RWPE2 (cell line): ENCODE measurements at regions not wholly inside any gene's neighbourhood (a gene's known extent, or its start where the extent isn't known, plus 50 kb on each side); places are given as distances from the start of the nearest gene placed in this dataset.

Experiments used
- ATAC-seq: fragments of 200-7000 bp; cut with Tn5 transposase; 3 replicates; pipeline ENCODE4 v1.9.1; 2021; ENCODE audit warnings: low read depth
- DNase-seq: peaks from one replicate; pipeline ENCODE4 v3.0.0-alpha.2; 2020; ENCODE audit warnings: low spot score
- H3K27ac ChIP-seq: fragments of 450-650 bp; 2 replicates; pipeline ENCODE4 v1.5.1; 2017; ENCODE audit warnings: mild to moderate bottlenecking; ENCODE audit not compliant: poor library complexity, severe bottlenecking
- H3K27me3 ChIP-seq: fragments of 250-450 bp; sonication (Bioruptor Pico); 2 replicates; pipeline ENCODE4 v1.5.1; 2021; ENCODE audit warnings: mild to moderate bottlenecking, moderate library complexity; ENCODE audit not compliant: insufficient read depth, poor library complexity, severe bottlenecking
- H3K36me3 ChIP-seq: fragments of 250-450 bp; sonication (Bioruptor Pico); 2 replicates; pipeline ENCODE4 v1.5.1; 2020; ENCODE audit warnings: low read depth, mild to moderate bottlenecking, moderate library complexity
- H3K4me1 ChIP-seq: fragments of 250-450 bp; sonication (Bioruptor Pico); 2 replicates; pipeline ENCODE4 v1.5.1; 2021; ENCODE audit warnings: mild to moderate bottlenecking, moderate library complexity; ENCODE audit not compliant: insufficient read depth, poor library complexity, severe bottlenecking
- H3K4me3 ChIP-seq: fragments of 250-450 bp; sonication (Bioruptor Pico); 2 replicates; pipeline ENCODE4 v1.5.1; 2021; ENCODE audit warnings: mild to moderate bottlenecking, moderate library complexity; ENCODE audit not compliant: severe bottlenecking
- H3K9me3 ChIP-seq: fragments of 250-450 bp; sonication (Bioruptor Pico); 2 replicates; pipeline ENCODE4 v1.5.1; 2021; ENCODE audit warnings: mild to moderate bottlenecking, moderate library complexity; ENCODE audit not compliant: severe bottlenecking
- CTCF ChIP-seq: fragments of 450-650 bp; IDR thresholded peaks from one replicate; pipeline ENCODE4 v1.5.1; 2017; ENCODE audit warnings: mild to moderate bottlenecking, moderate library complexity; ENCODE audit not compliant: poor library complexity, severe bottlenecking

DNA sequence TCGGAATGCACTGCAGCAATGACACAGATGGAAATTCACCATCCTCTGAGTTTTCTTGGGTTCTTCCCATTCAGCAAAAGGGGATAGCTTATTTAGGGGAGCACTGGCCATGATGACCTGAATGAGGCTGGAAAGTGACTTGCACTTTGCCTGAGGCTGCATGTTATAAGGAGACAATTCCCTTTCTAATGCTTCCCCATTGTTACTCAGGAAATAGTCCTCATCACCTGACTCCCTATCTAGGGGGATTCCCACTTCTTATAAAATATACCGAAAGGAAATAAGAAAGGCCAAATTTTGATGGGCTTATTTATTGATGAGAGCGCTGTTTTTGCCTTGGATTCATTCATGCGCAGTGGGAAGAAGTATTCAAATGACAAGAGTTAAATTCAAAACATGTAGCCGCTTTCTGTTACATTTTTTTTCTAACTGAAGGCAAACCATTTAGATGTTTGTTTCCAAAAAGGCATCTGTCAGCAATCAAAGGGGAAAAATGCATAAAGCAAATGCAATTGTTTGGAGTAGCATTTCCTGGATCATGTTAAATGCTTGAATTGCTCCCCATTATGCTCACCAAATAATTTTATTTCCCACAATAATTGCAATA is 220.3 kb upstream of the NFIA start:
- ATAC-seq: no peak
- Histone ChIP-seq H3K4me1 (no peaks in the 10 kb centered on the region), H3K27me3 (peaks cover 20% of the 10 kb centered on the region), H3K36me3 (no peaks in the 10 kb centered on the region), H3K27ac (no peak overlapping the region), H3K4me3 (no peak overlapping the region), H3K9me3 (no peaks in the 10 kb centered on the region)
- no peak for DNase-seq
- TF ChIP-seq CTCF: no peak

DNA sequence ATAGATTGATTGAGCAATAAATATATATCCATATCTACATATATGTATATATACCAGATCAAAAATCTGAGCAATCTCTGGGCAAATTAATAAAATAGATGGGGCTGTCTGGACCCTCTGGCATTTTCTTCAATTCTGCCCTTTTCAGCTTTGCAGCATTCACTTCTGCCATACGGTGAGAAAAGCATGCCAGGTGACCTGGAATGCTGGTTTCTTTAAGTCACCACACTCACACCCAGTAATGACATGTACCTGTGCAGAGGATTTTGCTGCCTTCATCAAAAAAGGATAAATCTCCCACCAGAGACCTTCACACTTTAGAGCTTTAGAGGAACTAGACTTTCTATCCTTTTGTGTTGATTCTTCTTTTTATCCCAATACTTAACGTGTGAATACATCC is 223.2 kb upstream of the NFIA start:
- TF ChIP-seq CTCF: no peak
- Histone ChIP-seq H3K9me3 (no peaks in the 10 kb centered on the region), H3K27ac (no peak overlapping the region), H3K36me3 (no peaks in the 10 kb centered on the region), H3K4me1 (no peaks in the 10 kb centered on the region), H3K27me3 (peaks cover 14% of the 10 kb centered on the region), H3K4me3 (no peak overlapping the region)
- ATAC-seq (no peak), DNase-seq (no peak)

DNA sequence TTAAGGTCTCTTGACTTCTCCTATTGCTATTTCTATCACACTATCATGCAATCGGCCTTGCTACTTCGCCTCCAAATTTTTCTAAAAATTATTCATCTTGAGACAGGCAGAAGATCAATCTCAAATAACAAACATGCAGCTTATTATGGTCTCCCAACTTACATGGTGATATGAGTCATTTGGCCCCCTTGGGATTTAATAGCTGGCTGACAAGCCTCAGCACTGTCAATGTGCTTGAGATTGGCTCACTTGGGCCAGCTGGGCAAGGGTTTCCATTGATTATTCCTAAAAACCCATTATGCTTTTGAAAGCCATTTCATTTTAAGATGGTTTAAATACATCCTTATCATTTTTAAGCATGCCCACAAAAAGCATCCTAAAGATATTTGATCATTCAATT is 224.5 kb upstream of the NFIA start:
- H3K9me3 ChIP-seq: no peaks in the 10 kb centered on the region
- no peak for ATAC-seq

DNA sequence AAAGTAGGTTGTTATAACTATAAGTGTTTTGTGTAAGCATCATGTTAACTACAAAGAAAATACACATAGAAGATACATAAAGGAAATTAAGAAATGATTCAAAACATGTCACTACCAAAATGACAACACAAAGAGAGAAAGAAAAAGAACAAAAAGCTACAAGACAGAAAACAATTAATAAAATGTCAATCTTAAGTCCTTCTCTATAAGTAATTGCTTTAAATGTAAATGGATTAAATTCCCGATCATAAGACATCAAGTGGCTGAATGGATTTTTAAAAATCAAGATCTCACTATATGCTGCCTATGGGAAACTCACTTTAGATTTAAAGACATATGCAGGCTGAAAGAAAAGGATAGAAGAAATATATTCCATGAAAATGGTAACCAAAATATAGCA is 232.3 kb upstream of the NFIA start:
- no peak overlapping the region for H3K27ac ChIP-seq
- H3K4me1 ChIP-seq: no peaks in the 10 kb centered on the region
- H3K9me3 ChIP-seq: peaks cover 7% of the 10 kb centered on the region
- no peak for TF ChIP-seq CTCF
- H3K4me3 ChIP-seq: no peak overlapping the region
- DNase-seq (no peak), ATAC-seq (no peak)
- H3K27me3 ChIP-seq: no peaks in the 10 kb centered on the region
- no peaks in the 10 kb centered on the region for H3K36me3 ChIP-seq

More for the DNA sequence above, 224.5 kb upstream of the NFIA start:
- H3K4me3 ChIP-seq: no peak overlapping the region
- no peak for TF ChIP-seq CTCF
- no peak for DNase-seq
- H3K27ac ChIP-seq: no peak overlapping the region
- H3K27me3 ChIP-seq: peaks cover 5% of the 10 kb centered on the region
- no peaks in the 10 kb centered on the region for H3K4me1 ChIP-seq
- H3K36me3 ChIP-seq: no peaks in the 10 kb centered on the region

GRCh38 chr1:60849401-60849800 is 233.0 kb upstream of the NFIA start:
- no peak for DNase-seq
- no peak for ATAC-seq

More at GRCh38 chr1:60849401-60849800, 233.0 kb upstream of the NFIA start:
- TF ChIP-seq CTCF: no peak
- no peak overlapping the region for H3K27ac ChIP-seq
- no peaks in the 10 kb centered on the region for H3K36me3 ChIP-seq
- peaks cover 7% of the 10 kb centered on the region for H3K9me3 ChIP-seq
- no peaks in the 10 kb centered on the region for H3K4me1 ChIP-seq
- H3K27me3 ChIP-seq: no peaks in the 10 kb centered on the region
- no peak overlapping the region for H3K4me3 ChIP-seq
